CD4-positive, alpha-beta T cell treated with Interleukin-6 for 4 hours (primary cell): ENCODE measurements at regions not wholly inside any gene's neighbourhood (a gene's known extent, or its start where the extent isn't known, plus 50 kb on each side); places are given as distances from the start of the nearest gene placed in this dataset.

Source experiments
- DNase-seq: peaks from one replicate; pipeline ENCODE4 v3.0.0-alpha.2; 2020; ENCODE audit warnings: mixed read lengths

- DNase-seq: no peak
Observed at GRCh38 chr14:51307551-51307950, 67.5 kb downstream of the TMX1 start.

- DNase-seq: no peak
Observed at GRCh38 chr14:51308866-51309265, 68.8 kb downstream of the TMX1 start.

- DNase-seq: no peak
Observed at GRCh38 chr14:51310505-51310944, 70.5 kb downstream of the TMX1 start.

GRCh38 chr14:51314321-51315015 lies 74.4 kb downstream of the TMX1 start:
- no peak for DNase-seq

- DNase-seq: no peak
Observed at GRCh38 chr14:51317373-51317772, 77.3 kb downstream of the TMX1 start.

GRCh38 chr14:51318813-51319597 lies 79.0 kb downstream of the TMX1 start:
- no peak for DNase-seq

- no peak for DNase-seq
Observed at GRCh38 chr14:51321036-51321435, 81.0 kb downstream of the TMX1 start.

GRCh38 chr14:51323492-51323891 lies 83.4 kb downstream of the TMX1 start:
- DNase-seq: no peak

GRCh38 chr14:51327376-51327775 lies 87.3 kb downstream of the TMX1 start:
- DNase-seq: no peak

GRCh38 chr14:51328064-51328771 lies 88.2 kb downstream of the TMX1 start:
- DNase-seq: no peak

- no peak for DNase-seq
Observed at GRCh38 chr14:51328772-51329353, 88.8 kb downstream of the TMX1 start.

GRCh38 chr14:51331486-51332367 lies 91.7 kb downstream of the TMX1 start:
- DNase-seq: no peak

- DNase-seq: no peak
Observed at GRCh38 chr14:51333299-51333698, 93.3 kb downstream of the TMX1 start.

GRCh38 chr14:51333901-51334521 lies 94.0 kb downstream of the TMX1 start:
- DNase-seq: no peak

GRCh38 chr14:51334566-51334965 lies 94.5 kb downstream of the TMX1 start:
- no peak for DNase-seq

GRCh38 chr14:51335531-51335930 lies 95.5 kb downstream of the TMX1 start:
- DNase-seq: no peak

GRCh38 chr14:51335961-51336723 lies 96.1 kb downstream of the TMX1 start:
- DNase-seq: no peak

GRCh38 chr14:51336734-51337133 lies 96.7 kb downstream of the TMX1 start:
- DNase-seq: no peak

GRCh38 chr14:51337520-51337919 lies 97.5 kb downstream of the TMX1 start:
- DNase-seq: no peak

GRCh38 chr14:51341338-51341737 lies 101.3 kb downstream of the TMX1 start:
- DNase-seq: no peak

- no peak for DNase-seq
Observed at GRCh38 chr14:51342226-51342625, 102.2 kb downstream of the TMX1 start.
